OCI-LY7 (cell line): ENCODE measurements at regions not wholly inside any gene's neighbourhood (a gene's known extent, or its start where the extent isn't known, plus 50 kb on each side); places are given as distances from the start of the nearest gene placed in this dataset.

ENCODE experiments used
- BruUV-seq: library from RNA; stranded (reverse); fragments of 400-500 nt; replicated peaks from 2 replicates; lab custom pipeline; 2021; lab: Mats Ljungman, UMichigan
- CTCF ChIA-PET: fragments of 300-600 bp; sonication (Branson Sonifier 250); formaldehyde crosslinking; loops from one replicate; lab custom pipeline; 2022; ENCODE audit warnings: antibody characterized with exemption; ENCODE audit not compliant: unreplicated experiment; lab: Charles Lee
- POLR2A ChIA-PET: fragments of 300-600 bp; sonication (Branson Sonifier 250); formaldehyde crosslinking; loops from one replicate; lab custom pipeline; 2022; ENCODE audit warnings: antibody characterized with exemption; lab: Charles Lee
- DNase-seq: peaks from one replicate; pipeline ENCODE4 v3.0.0-alpha.2; 2015; ENCODE audit warnings: low spot score
- H2AFZ ChIP-seq: fragments of 200-600 bp; sonication (generic), shearing (Covaris generic); 2 replicates; pipeline ENCODE4 v1.6.1; 2014; ENCODE audit warnings: mild to moderate bottlenecking, antibody characterized with exemption, low read length, moderate library complexity
- H3K27ac ChIP-seq: fragments of 200-600 bp; sonication (generic); 2 replicates; pipeline ENCODE4 v1.5.1; 2014; ENCODE audit warnings: mixed run types, low read depth, mild to moderate bottlenecking, moderate library complexity, low read length, inconsistent platforms; ENCODE audit not compliant: poor library complexity, severe bottlenecking
- H3K36me3 ChIP-seq: fragments of 200-600 bp; sonication (generic); 2 replicates; pipeline ENCODE4 v1.6.1; 2014; ENCODE audit warnings: mild to moderate bottlenecking, antibody characterized with exemption, low read length, moderate library complexity, mixed read lengths; ENCODE audit not compliant: insufficient read depth
- H3K4me1 ChIP-seq: fragments of 200-600 bp; sonication (generic); 2 replicates; pipeline ENCODE4 v1.5.1; 2014; ENCODE audit warnings: mild to moderate bottlenecking, low read length; ENCODE audit not compliant: insufficient read depth, poor library complexity, severe bottlenecking
- H3K4me2 ChIP-seq: fragments of 200-600 bp; sonication (generic); 2 replicates; pipeline ENCODE4 v1.6.1; 2014; ENCODE audit warnings: mild to moderate bottlenecking, low read length
- H3K4me3 ChIP-seq: fragments of 200-600 bp; sonication (generic); 2 replicates; pipeline ENCODE4 v1.5.1; 2014; ENCODE audit warnings: mild to moderate bottlenecking, low read depth, low read length; ENCODE audit not compliant: poor library complexity, severe bottlenecking
- H3K79me2 ChIP-seq: fragments of 200-600 bp; sonication (generic); 2 replicates; pipeline ENCODE4 v1.6.1; 2016; ENCODE audit warnings: low read depth, mild to moderate bottlenecking, low read length, moderate library complexity, mixed read lengths; ENCODE audit not compliant: insufficient read depth
- H3K9me2 ChIP-seq: fragments of 200-600 bp; sonication (generic); 2 replicates; pipeline ENCODE4 v1.6.1; 2016; ENCODE audit warnings: mild to moderate bottlenecking, low read length, mixed read lengths; ENCODE audit not compliant: insufficient read depth
- H3K9me3 ChIP-seq: fragments of 200-600 bp; sonication (generic); 2 replicates; pipeline ENCODE4 v1.6.1; 2014; ENCODE audit warnings: mild to moderate bottlenecking, mixed run types, low read length, mixed read lengths
- H4K20me1 ChIP-seq: fragments of 200-600 bp; sonication (generic); 2 replicates; pipeline ENCODE4 v1.6.1; 2014; ENCODE audit warnings: mild to moderate bottlenecking, antibody characterized with exemption, low read length, moderate library complexity, mixed read lengths; ENCODE audit not compliant: insufficient read depth
- CTCF ChIP-seq: fragments of 200-600 bp; sonication (generic); conservative IDR thresholded peaks from 2 replicates; pipeline ENCODE4 v1.5.1; 2014; ENCODE audit warnings: mild to moderate bottlenecking, antibody characterized with exemption, low read length, moderate library complexity, mixed read lengths
- EZH2phosphoT487 ChIP-seq: fragments of 200-600 bp; sonication (generic); IDR thresholded peaks from 2 replicates; pipeline ENCODE4 v1.6.1; 2018; ENCODE audit warnings: low read depth, borderline replicate concordance, mild to moderate bottlenecking, mixed run types, antibody characterized with exemption, low read length, moderate library complexity, mixed read lengths
- intact Hi-C: fragments of 100-400 bp; cut with micrococcal nuclease; formaldehyde crosslinking; loops from one replicate; pipeline ENCODE4 v1.10.0; 2022; ENCODE audit not compliant: unreplicated experiment

- Histone ChIP-seq H3K9me2 (no peaks in the 10 kb centered on the region), H3K4me2 (no peak overlapping the region), H3K9me3 (no peaks in the 10 kb centered on the region), H3K4me1 (no peaks in the 10 kb centered on the region), H3K36me3 (no peaks in the 10 kb centered on the region), H3K4me3 (no peak overlapping the region), H3K27ac (no peak overlapping the region), H2AFZ (no peak overlapping the region), H4K20me1 (no peaks in the 10 kb centered on the region), H3K79me2 (no peaks in the 10 kb centered on the region)
- DNase-seq, result no peak
- intact Hi-C loops, result no loop called here
- BruUV-seq, result no TSS peak
- ChIA-PET CTCF (no interaction called here), POLR2A (no interaction called here)
- TF ChIP-seq CTCF (no peak), EZH2phosphoT487 (no peak)
Measured at GRCh38 chr10:9198611-9199010, 1144.1 kb downstream of the GATA3 start.

DNA sequence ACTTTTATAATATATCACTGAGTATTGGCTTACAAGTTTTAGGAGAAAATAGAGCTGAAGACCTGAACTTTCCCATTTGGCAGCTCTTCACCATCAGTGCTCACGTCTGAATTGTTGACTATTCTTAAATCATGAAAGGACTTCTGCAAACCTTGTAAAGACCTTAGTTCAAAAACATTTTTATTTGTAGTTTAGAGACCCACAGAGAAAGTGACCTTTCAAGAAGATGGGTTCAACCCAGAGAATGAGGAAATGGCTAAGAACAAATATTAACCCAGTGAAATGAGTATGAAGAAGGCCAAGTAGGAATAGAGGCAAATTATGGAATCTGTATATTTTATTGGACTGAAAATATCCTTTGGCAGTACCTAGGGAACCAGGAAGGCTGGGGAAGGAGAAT lies 1151.1 kb downstream of the GATA3 start:
- Histone ChIP-seq H3K36me3 (no peaks in the 10 kb centered on the region), H3K9me2 (no peaks in the 10 kb centered on the region), H3K4me3 (no peak overlapping the region), H3K27ac (no peak overlapping the region), H4K20me1 (no peaks in the 10 kb centered on the region), H3K9me3 (no peaks in the 10 kb centered on the region), H3K4me2 (no peak overlapping the region), H2AFZ (no peak overlapping the region), H3K4me1 (no peaks in the 10 kb centered on the region), H3K79me2 (no peaks in the 10 kb centered on the region)
- POLR2A ChIA-PET, result no interaction called here
- intact Hi-C loops, result loop anchor here (10.0 kb wide), 1 partner anchor 1151 kb away; the partner anchor contains the start of gene GATA3
- DNase-seq, result no peak
- no TSS peak for BruUV-seq
- no peak for TF ChIP-seq EZH2phosphoT487
- no peak for TF ChIP-seq CTCF
- CTCF ChIA-PET, result no interaction called here

DNA sequence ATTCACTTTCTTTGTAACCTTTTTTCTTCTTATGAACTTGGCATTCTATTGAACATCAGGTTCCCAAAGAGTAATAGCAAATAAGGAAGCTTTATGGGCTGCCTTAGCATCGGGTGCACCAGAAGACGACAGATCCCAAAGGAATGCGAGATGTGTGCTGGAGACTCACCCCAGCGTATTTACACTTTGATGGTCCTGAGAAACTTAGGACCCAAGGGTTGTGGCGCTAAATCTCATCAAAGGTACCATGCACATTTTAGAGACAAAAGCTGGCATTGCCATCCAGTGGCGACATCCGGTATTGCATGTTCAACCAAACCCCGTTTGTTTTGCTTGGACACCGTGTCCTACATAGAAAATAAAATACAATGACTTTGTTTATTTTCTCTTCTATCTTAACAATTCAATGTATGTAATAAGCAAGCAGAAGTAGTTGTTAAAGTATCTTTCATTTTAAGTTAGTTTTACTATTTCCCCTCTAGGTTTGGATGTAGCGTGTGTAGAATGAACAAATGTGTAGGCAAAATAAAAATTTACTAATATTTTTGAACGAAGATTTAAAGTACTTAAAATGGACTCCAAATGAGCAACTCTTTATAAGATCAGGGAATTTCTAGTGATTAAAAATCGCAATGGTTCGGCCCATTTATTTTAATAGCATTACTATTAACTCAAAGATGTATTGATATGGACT lies 1154.8 kb downstream of the GATA3 start:
- no peak overlapping the region for H2AFZ ChIP-seq
- no TSS peak for BruUV-seq
- intact Hi-C loops, result loop anchor here (2.0 to 10.0 kb wide), 2 partner anchors 1154 to 1336 kb away; partner anchors contain the start of gene GATA3

More for the DNA sequence above, 1154.8 kb downstream of the GATA3 start:
- Histone ChIP-seq H3K36me3 (no peaks in the 10 kb centered on the region), H3K27ac (no peak overlapping the region), H3K79me2 (no peaks in the 10 kb centered on the region), H4K20me1 (no peaks in the 10 kb centered on the region), H3K9me3 (no peaks in the 10 kb centered on the region), H3K4me2 (no peak overlapping the region), H3K4me1 (no peaks in the 10 kb centered on the region), H3K9me2 (no peaks in the 10 kb centered on the region), H3K4me3 (no peak overlapping the region)
- TF ChIP-seq CTCF (peak; percentile 93), EZH2phosphoT487 (no peak)
- DNase-seq, result peak; percentile 60
- CTCF ChIA-PET, result interaction anchor here (0.6 kb wide), 1 partner anchor 14 kb away, joined by 3 read pairs; no protein-coding TSS in a partner anchor
- POLR2A ChIA-PET, result interaction anchor here (0.5 kb wide), 1 partner anchor 1254 kb away, joined by 5 read pairs; no protein-coding TSS in a partner anchor
